ENCODE measurements at regions not wholly inside any gene's neighbourhood (a gene's known extent, or its start where the extent isn't known, plus 50 kb on each side); places are given as distances from the start of the nearest gene placed in this dataset.

DNA sequence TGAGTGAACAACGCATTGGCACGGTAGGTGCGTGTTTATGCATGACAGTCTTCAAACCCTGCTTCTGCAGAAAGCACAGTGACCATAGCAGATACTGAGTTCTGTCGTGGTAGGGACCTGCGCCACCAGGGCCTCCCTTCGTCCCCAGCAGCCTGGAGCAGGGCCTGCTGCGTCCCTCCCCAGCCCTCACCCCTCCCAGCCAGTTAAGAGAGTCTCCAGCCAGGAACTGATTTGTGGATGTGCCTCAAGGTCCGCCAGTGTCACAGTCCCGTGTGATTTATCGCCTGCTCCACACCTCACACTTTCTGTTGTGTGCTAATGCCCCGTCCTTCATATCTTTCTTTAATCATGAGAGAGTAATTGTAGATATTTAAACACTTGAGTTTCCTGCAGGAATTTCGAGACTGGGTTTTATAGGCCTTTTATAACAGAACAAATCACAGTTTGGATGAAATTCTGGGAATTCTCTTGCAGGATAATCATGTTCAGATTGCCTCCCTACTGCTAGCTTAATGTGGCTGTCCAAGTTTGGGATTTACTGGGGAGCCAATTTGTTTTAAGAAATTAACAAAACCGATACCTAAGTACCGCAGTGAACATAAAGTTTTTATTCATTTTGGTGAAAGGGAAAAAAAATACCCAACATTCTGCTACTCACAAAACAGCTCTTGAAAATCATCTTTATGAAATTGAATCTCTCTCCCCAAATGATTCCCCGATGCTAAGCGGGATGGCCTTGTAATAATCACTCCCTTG, 438.6 kb downstream of the TSHZ3 start:
- intact Hi-C loops (cut with DNase I): no loop called here
- no peaks in the 10 kb centered on the region for H3K36me3 ChIP-seq (replicated peaks in 1 of 2)
- no peaks in the 10 kb centered on the region for H3K9me3 ChIP-seq (replicated peaks in 1 of 3)
- no peak for DNase-seq
- no peaks in the 10 kb centered on the region for H3K27me3 ChIP-seq
- no peak overlapping the region for H3K27ac ChIP-seq
- TF ChIP-seq POLR2A (IDR thresholded peaks at IDR 0.05): no peak
- TF ChIP-seq, protein P1, sequence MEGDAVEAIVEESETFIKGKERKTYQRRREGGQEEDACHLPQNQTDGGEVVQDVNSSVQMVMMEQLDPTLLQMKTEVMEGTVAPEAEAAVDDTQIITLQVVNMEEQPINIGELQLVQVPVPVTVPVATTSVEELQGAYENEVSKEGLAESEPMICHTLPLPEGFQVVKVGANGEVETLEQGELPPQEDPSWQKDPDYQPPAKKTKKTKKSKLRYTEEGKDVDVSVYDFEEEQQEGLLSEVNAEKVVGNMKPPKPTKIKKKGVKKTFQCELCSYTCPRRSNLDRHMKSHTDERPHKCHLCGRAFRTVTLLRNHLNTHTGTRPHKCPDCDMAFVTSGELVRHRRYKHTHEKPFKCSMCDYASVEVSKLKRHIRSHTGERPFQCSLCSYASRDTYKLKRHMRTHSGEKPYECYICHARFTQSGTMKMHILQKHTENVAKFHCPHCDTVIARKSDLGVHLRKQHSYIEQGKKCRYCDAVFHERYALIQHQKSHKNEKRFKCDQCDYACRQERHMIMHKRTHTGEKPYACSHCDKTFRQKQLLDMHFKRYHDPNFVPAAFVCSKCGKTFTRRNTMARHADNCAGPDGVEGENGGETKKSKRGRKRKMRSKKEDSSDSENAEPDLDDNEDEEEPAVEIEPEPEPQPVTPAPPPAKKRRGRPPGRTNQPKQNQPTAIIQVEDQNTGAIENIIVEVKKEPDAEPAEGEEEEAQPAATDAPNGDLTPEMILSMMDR (IDR thresholded peaks at IDR 0.05): no peak
- H3K4me1 ChIP-seq (replicated peaks in 1 of 2): no peaks in the 10 kb centered on the region
- 68 to 77% (median 72%) methylated on average over 14 to 16 of the region's 16 CpGs for WGBS, 4 donors
- no peak overlapping the region for H3K4me3 ChIP-seq

DNA sequence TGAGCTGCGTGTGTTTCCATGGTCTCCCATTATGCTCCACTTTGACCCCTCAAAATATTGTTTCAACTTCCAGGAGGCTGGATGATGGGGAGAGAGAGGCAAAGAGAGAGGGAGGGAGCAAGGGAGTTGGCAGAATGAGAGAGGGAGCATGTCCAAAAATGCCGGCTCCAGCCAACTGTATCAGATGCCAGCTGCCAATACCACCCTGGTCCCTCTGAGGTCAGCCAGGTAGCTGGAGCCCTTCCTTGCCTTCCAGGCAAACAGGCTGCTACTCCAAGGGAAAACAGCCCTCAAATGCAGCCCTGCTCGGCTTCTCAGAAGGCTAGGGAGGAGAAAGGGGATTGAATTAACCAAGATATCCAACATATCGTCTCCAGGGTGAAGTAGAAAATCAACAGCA, 440.0 kb downstream of the TSHZ3 start:
- H3K4me1 ChIP-seq (replicated peaks in 1 of 2): no peaks in the 10 kb centered on the region

DNA sequence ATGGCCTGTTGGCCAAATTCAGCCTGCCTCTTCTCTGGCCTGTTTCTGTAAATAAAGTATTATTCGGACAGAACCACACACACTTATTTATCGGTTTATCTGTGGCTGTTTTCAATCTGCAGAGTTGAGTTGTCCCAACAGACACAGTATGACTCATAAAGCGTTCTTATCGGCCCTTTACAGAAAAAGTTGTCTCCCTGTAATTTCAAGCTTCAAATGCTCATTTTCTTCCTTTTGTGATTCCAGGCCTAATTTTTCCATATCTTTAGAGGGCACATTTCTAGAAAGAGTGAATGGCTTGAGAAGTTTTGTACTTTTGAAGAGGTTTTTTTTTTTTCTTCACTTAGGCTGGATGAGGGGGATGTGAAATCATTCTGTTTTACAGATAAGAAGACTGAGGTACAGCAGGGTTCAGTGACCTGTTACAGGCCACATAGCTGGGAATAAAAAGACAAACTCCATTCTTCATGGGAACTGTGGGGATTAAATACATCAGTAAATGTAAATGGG, 440.9 kb downstream of the TSHZ3 start:
- no peak overlapping the region for H3K27ac ChIP-seq
- no peaks in the 10 kb centered on the region for H3K9me3 ChIP-seq (replicated peaks in 1 of 3)
- H3K36me3 ChIP-seq (replicated peaks in 1 of 2): no peaks in the 10 kb centered on the region
- no peaks in the 10 kb centered on the region for H3K4me1 ChIP-seq (replicated peaks in 1 of 2)
- no peak for DNase-seq
- no peak overlapping the region for H3K4me3 ChIP-seq
- intact Hi-C loops (cut with DNase I): no loop called here
- no peaks in the 10 kb centered on the region for H3K27me3 ChIP-seq
- TF ChIP-seq POLR2A (IDR thresholded peaks at IDR 0.05): no peak
- TF ChIP-seq, protein P1 (IDR thresholded peaks at IDR 0.05): no peak
- WGBS, 4 donors: 45 to 69% (median 62%) methylated on average over 4 of the region's 4 CpGs

More for the DNA sequence above, 440.0 kb downstream of the TSHZ3 start:
- Histone ChIP-seq H3K4me3 (no peak overlapping the region), H3K9me3 (replicated peaks in 1 of 3) (no peaks in the 10 kb centered on the region), H3K27ac (no peak overlapping the region), H3K27me3 (no peaks in the 10 kb centered on the region), H3K36me3 (replicated peaks in 1 of 2) (no peaks in the 10 kb centered on the region)
- WGBS, 4 donors: 82 to 94% (median 89%) methylated on average over 4 of the region's 4 CpGs
- DNase-seq: no peak
- intact Hi-C loops (cut with DNase I): no loop called here
- TF ChIP-seq, protein P1 (IDR thresholded peaks at IDR 0.05): no peak
- TF ChIP-seq POLR2A (IDR thresholded peaks at IDR 0.05): no peak

DNA sequence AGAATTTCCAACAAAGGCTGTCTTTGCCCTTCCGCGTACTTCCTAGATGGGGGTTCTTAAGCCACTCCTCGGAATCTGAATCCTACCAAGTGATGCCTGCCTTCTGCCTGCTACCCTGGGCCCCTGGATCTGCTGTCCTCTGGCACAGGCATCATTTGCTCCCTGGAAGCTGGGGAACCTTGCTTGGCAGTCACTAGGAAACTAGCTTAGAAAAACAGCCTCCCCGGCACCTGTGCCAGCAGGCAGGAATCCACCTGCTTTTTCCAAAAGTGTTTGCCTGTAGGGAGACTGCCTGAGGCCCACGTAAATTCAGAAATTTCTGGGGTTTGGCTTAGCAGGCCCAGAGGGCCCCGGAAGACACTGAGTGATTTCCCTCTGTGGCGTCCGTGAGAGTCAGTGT, 442.4 kb downstream of the TSHZ3 start:
- no peaks in the 10 kb centered on the region for H3K4me1 ChIP-seq (replicated peaks in 1 of 2)
- no peaks in the 10 kb centered on the region for H3K36me3 ChIP-seq (replicated peaks in 1 of 2)
- no peak overlapping the region for H3K4me3 ChIP-seq
- no peak for DNase-seq
- no peak for TF ChIP-seq POLR2A (IDR thresholded peaks at IDR 0.05)
- TF ChIP-seq, protein P1 (IDR thresholded peaks at IDR 0.05): no peak
- no peaks in the 10 kb centered on the region for H3K27me3 ChIP-seq
- 90 to 93% (median 91%) methylated on average over 7 to 8 of the region's 8 CpGs for WGBS, 4 donors
- no peak overlapping the region for H3K27ac ChIP-seq
- intact Hi-C loops (cut with DNase I): no loop called here
- no peaks in the 10 kb centered on the region for H3K9me3 ChIP-seq (replicated peaks in 1 of 3)

Measured in adrenal gland (tissue), 9 donors.